ENCODE measurements at regions not wholly inside any gene's neighbourhood (a gene's known extent, or its start where the extent isn't known, plus 50 kb on each side); places are given as distances from the start of the nearest gene placed in this dataset.

- Histone ChIP-seq H3K36me3 (ENCODE audit: control insufficient read depth, insufficient read depth, low read length) (no peaks in the 10 kb centered on the region), H3K9me3 (ENCODE audit: control insufficient read depth, insufficient read depth, low read length) (no peaks in the 10 kb centered on the region), H3K4me1 (ENCODE audit: control insufficient read depth, insufficient read depth, low read length) (no peaks in the 10 kb centered on the region), H3K9ac (ENCODE audit: low read depth, low read length) (no peak overlapping the region), H3K27me3 (ENCODE audit: control insufficient read depth, insufficient read depth, low read length) (no peaks in the 10 kb centered on the region), H3K27ac (ENCODE audit: low read depth, low read length) (no peak overlapping the region), H3K4me3 (ENCODE audit: low read depth, low read length) (no peak overlapping the region)
These were observed 86.2 kb downstream of the PSAT1 start for GRCh38 chr9:78383130-78383529.

- H3K9me3 ChIP-seq (ENCODE audit: control insufficient read depth, insufficient read depth, low read length) = no peaks in the 10 kb centered on the region
- no peaks in the 10 kb centered on the region for H3K27me3 ChIP-seq (ENCODE audit: control insufficient read depth, insufficient read depth, low read length)
- no peak overlapping the region for H3K27ac ChIP-seq (ENCODE audit: low read depth, low read length)
- no peak overlapping the region for H3K9ac ChIP-seq (ENCODE audit: low read depth, low read length)
- peaks cover 8% of the 10 kb centered on the region for H3K4me1 ChIP-seq (ENCODE audit: control insufficient read depth, insufficient read depth, low read length)
- no peaks in the 10 kb centered on the region for H3K36me3 ChIP-seq (ENCODE audit: control insufficient read depth, insufficient read depth, low read length)
- H3K4me3 ChIP-seq (ENCODE audit: low read depth, low read length) = no peak overlapping the region
These were observed 89.4 kb downstream of the PSAT1 start for GRCh38 chr9:78386348-78386747.

GRCh38 chr9:78386773-78387172, 89.8 kb downstream of the PSAT1 start:
- no peak overlapping the region for H3K9ac ChIP-seq (ENCODE audit: low read depth, low read length)
- no peak overlapping the region for H3K4me3 ChIP-seq (ENCODE audit: low read depth, low read length)
- peaks cover 12% of the 10 kb centered on the region for H3K4me1 ChIP-seq (ENCODE audit: control insufficient read depth, insufficient read depth, low read length)
- H3K36me3 ChIP-seq (ENCODE audit: control insufficient read depth, insufficient read depth, low read length) = no peaks in the 10 kb centered on the region
- no peak overlapping the region for H3K27ac ChIP-seq (ENCODE audit: low read depth, low read length)
- H3K9me3 ChIP-seq (ENCODE audit: control insufficient read depth, insufficient read depth, low read length) = no peaks in the 10 kb centered on the region
- H3K27me3 ChIP-seq (ENCODE audit: control insufficient read depth, insufficient read depth, low read length) = no peaks in the 10 kb centered on the region

- peak overlapping the region; percentile 91 for H3K27ac ChIP-seq (ENCODE audit: low read depth, low read length)
- H3K4me3 ChIP-seq (ENCODE audit: low read depth, low read length) = peak overlapping the region; percentile 23; the same call in 1 of the 2 replicates
- H3K9ac ChIP-seq (ENCODE audit: low read depth, low read length) = no peak overlapping the region
- H3K9me3 ChIP-seq (ENCODE audit: control insufficient read depth, insufficient read depth, low read length) = peaks cover 17% of the 10 kb centered on the region
- peaks cover 62% of the 10 kb centered on the region for H3K4me1 ChIP-seq (ENCODE audit: control insufficient read depth, insufficient read depth, low read length)
- H3K36me3 ChIP-seq (ENCODE audit: control insufficient read depth, insufficient read depth, low read length) = no peaks in the 10 kb centered on the region
- H3K27me3 ChIP-seq (ENCODE audit: control insufficient read depth, insufficient read depth, low read length) = no peaks in the 10 kb centered on the region
These were observed 96.4 kb downstream of the PSAT1 start for GRCh38 chr9:78393340-78393739.

GRCh38 chr9:78393932-78394331, 97.0 kb downstream of the PSAT1 start:
- no peaks in the 10 kb centered on the region for H3K27me3 ChIP-seq (ENCODE audit: control insufficient read depth, insufficient read depth, low read length)
- no peaks in the 10 kb centered on the region for H3K36me3 ChIP-seq (ENCODE audit: control insufficient read depth, insufficient read depth, low read length)
- H3K9ac ChIP-seq (ENCODE audit: low read depth, low read length) = no peak overlapping the region
- peak overlapping the region; percentile 28; the same call in 1 of the 2 replicates for H3K4me3 ChIP-seq (ENCODE audit: low read depth, low read length)
- peak overlapping the region; percentile 91 for H3K27ac ChIP-seq (ENCODE audit: low read depth, low read length)
- H3K4me1 ChIP-seq (ENCODE audit: control insufficient read depth, insufficient read depth, low read length) = peaks cover 68% of the 10 kb centered on the region
- peaks cover 17% of the 10 kb centered on the region for H3K9me3 ChIP-seq (ENCODE audit: control insufficient read depth, insufficient read depth, low read length)

- no peak overlapping the region for H3K4me3 ChIP-seq (ENCODE audit: low read depth, low read length)
- no peaks in the 10 kb centered on the region for H3K36me3 ChIP-seq (ENCODE audit: control insufficient read depth, insufficient read depth, low read length)
- no peaks in the 10 kb centered on the region; the same call in 1 of the 2 replicates for H3K27me3 ChIP-seq (ENCODE audit: control insufficient read depth, insufficient read depth, low read length)
- peaks cover 17% of the 10 kb centered on the region for H3K9me3 ChIP-seq (ENCODE audit: control insufficient read depth, insufficient read depth, low read length)
- H3K27ac ChIP-seq (ENCODE audit: low read depth, low read length) = peak overlapping the region; percentile 81
- peaks cover 60% of the 10 kb centered on the region for H3K4me1 ChIP-seq (ENCODE audit: control insufficient read depth, insufficient read depth, low read length)
- no peak overlapping the region for H3K9ac ChIP-seq (ENCODE audit: low read depth, low read length)
These were observed 99.2 kb downstream of the PSAT1 start for GRCh38 chr9:78396087-78396486.

GRCh38 chr9:78397045-78397444, 100.1 kb downstream of the PSAT1 start:
- Histone ChIP-seq H3K4me3 (ENCODE audit: low read depth, low read length) (no peak overlapping the region), H3K9ac (ENCODE audit: low read depth, low read length) (no peak overlapping the region), H3K27ac (ENCODE audit: low read depth, low read length) (peak overlapping the region; percentile 81), H3K9me3 (ENCODE audit: control insufficient read depth, insufficient read depth, low read length) (peaks cover 17% of the 10 kb centered on the region), H3K27me3 (ENCODE audit: control insufficient read depth, insufficient read depth, low read length) (no peaks in the 10 kb centered on the region; the same call in 1 of the 2 replicates), H3K36me3 (ENCODE audit: control insufficient read depth, insufficient read depth, low read length) (no peaks in the 10 kb centered on the region), H3K4me1 (ENCODE audit: control insufficient read depth, insufficient read depth, low read length) (peaks cover 53% of the 10 kb centered on the region)

- no peaks in the 10 kb centered on the region for H3K36me3 ChIP-seq (ENCODE audit: control insufficient read depth, insufficient read depth, low read length)
- peaks cover 17% of the 10 kb centered on the region for H3K9me3 ChIP-seq (ENCODE audit: control insufficient read depth, insufficient read depth, low read length)
- H3K27ac ChIP-seq (ENCODE audit: low read depth, low read length) = peak overlapping the region; percentile 81
- no peak overlapping the region for H3K9ac ChIP-seq (ENCODE audit: low read depth, low read length)
- H3K4me3 ChIP-seq (ENCODE audit: low read depth, low read length) = no peak overlapping the region
- peaks cover 53% of the 10 kb centered on the region for H3K4me1 ChIP-seq (ENCODE audit: control insufficient read depth, insufficient read depth, low read length)
- no peaks in the 10 kb centered on the region; the same call in 1 of the 2 replicates for H3K27me3 ChIP-seq (ENCODE audit: control insufficient read depth, insufficient read depth, low read length)
These were observed 100.5 kb downstream of the PSAT1 start for GRCh38 chr9:78397454-78397853.

- H3K4me1 ChIP-seq (ENCODE audit: control insufficient read depth, insufficient read depth, low read length) = peaks cover 37% of the 10 kb centered on the region
These were observed 102.2 kb downstream of the PSAT1 start for GRCh38 chr9:78399153-78399552.

GRCh38 chr9:78400496-78400895, 103.6 kb downstream of the PSAT1 start:
- Histone ChIP-seq H3K27ac (ENCODE audit: low read depth, low read length) (no peak overlapping the region), H3K4me3 (ENCODE audit: low read depth, low read length) (no peak overlapping the region), H3K36me3 (ENCODE audit: control insufficient read depth, insufficient read depth, low read length) (no peaks in the 10 kb centered on the region), H3K9ac (ENCODE audit: low read depth, low read length) (no peak overlapping the region), H3K4me1 (ENCODE audit: control insufficient read depth, insufficient read depth, low read length) (peaks cover 33% of the 10 kb centered on the region), H3K9me3 (ENCODE audit: control insufficient read depth, insufficient read depth, low read length) (peaks cover 6% of the 10 kb centered on the region), H3K27me3 (ENCODE audit: control insufficient read depth, insufficient read depth, low read length) (no peaks in the 10 kb centered on the region; the same call in 1 of the 2 replicates)

More at GRCh38 chr9:78399153-78399552, 102.2 kb downstream of the PSAT1 start:
- Histone ChIP-seq H3K4me3 (ENCODE audit: low read depth, low read length) (no peak overlapping the region), H3K27me3 (ENCODE audit: control insufficient read depth, insufficient read depth, low read length) (no peaks in the 10 kb centered on the region; the same call in 1 of the 2 replicates), H3K9me3 (ENCODE audit: control insufficient read depth, insufficient read depth, low read length) (peaks cover 17% of the 10 kb centered on the region), H3K36me3 (ENCODE audit: control insufficient read depth, insufficient read depth, low read length) (no peaks in the 10 kb centered on the region), H3K9ac (ENCODE audit: low read depth, low read length) (no peak overlapping the region), H3K27ac (ENCODE audit: low read depth, low read length) (no peak overlapping the region)

- Histone ChIP-seq H3K9ac (ENCODE audit: low read depth, low read length) (no peak overlapping the region), H3K36me3 (ENCODE audit: control insufficient read depth, insufficient read depth, low read length) (no peaks in the 10 kb centered on the region), H3K9me3 (ENCODE audit: control insufficient read depth, insufficient read depth, low read length) (no peaks in the 10 kb centered on the region), H3K4me1 (ENCODE audit: control insufficient read depth, insufficient read depth, low read length) (peaks cover 27% of the 10 kb centered on the region), H3K27me3 (ENCODE audit: control insufficient read depth, insufficient read depth, low read length) (no peaks in the 10 kb centered on the region), H3K27ac (ENCODE audit: low read depth, low read length) (peak overlapping the region; percentile 52), H3K4me3 (ENCODE audit: low read depth, low read length) (no peak overlapping the region)
These were observed 108.5 kb downstream of the PSAT1 start for GRCh38 chr9:78405461-78405860.

Measured in HUES48 (cell line).